ENCODE measurements at regions not wholly inside any gene's neighbourhood (a gene's known extent, or its start where the extent isn't known, plus 50 kb on each side); places are given as distances from the start of the nearest gene placed in this dataset.

DNA sequence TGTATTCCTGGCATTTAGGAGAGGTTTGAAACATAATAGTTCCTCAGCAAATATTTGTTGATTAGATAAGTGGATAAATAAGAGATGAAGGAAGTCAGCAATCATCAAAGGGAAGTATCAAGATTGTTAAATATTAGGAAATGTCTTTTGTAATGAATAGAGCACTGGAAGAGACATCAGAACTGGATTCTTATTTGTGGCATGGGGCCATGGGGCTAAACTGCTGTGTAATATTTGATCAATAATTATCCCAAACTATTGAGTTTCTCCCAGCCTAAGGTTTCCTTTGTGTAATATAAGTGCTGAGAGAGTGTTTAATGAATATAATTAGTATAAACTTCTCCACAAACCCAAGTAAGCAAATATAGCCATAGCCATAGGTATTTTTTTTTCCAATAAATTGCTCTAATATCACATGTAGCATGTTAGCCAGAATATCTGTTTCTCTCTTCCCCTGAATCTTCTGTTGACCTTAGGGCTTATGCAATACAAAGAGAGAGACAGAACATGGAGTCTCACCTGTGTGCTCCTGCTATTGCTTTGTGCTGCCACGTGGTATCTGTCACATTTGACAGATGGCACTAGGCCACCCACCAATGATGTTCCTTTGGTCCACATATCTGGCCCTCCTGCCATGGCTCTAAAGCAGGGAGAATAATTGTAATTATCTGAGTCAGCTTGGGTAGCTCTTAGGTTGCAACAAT, 658.7 kb downstream of the SOX5 start:
- Histone ChIP-seq H3K27ac (ENCODE audit: low read length) (no peak overlapping the region), H3K4me2 (ENCODE audit: low read length) (no peak overlapping the region), H3K4me3 (ENCODE audit: low read length) (no peak overlapping the region), H3K9me3 (ENCODE audit: low read length) (no peaks in the 10 kb centered on the region), H3K79me2 (replicated peaks; ENCODE audit: insufficient read depth, low read length) (no peaks in the 10 kb centered on the region), H3K36me3 (ENCODE audit: insufficient read depth, low read length) (no peaks in the 10 kb centered on the region), H3K27me3 (ENCODE audit: insufficient read depth, low read depth, low read length) (no peaks in the 10 kb centered on the region), H3K9ac (ENCODE audit: low read length) (no peak overlapping the region), H3K9me2 (ENCODE audit: insufficient read depth, low read length) (no peaks in the 10 kb centered on the region), H3F3A (ENCODE audit: insufficient read depth, low read length, poor library complexity, severe bottlenecking) (no peaks in the 10 kb centered on the region), H4K20me1 (ENCODE audit: insufficient read depth) (no peaks in the 10 kb centered on the region), H2AFZ (ENCODE audit: low read depth, low read length) (no peak overlapping the region)
- TF ChIP-seq TAF1 (IDR thresholded peaks at IDR 0.05; ENCODE audit: low read depth) (no peak), REST (IDR thresholded peaks at IDR 0.05; ENCODE audit: borderline replicate concordance) (no peak), SMC3 (conservative IDR thresholded peaks at IDR 0.05; ENCODE audit: poor library complexity) (no peak), POLR2AphosphoS5 (IDR thresholded peaks at IDR 0.05) (no peak), EZH2 (IDR thresholded peaks at IDR 0.05; ENCODE audit: borderline replicate concordance, insufficient read depth, low read length, poor library complexity, severe bottlenecking) (no peak), MXI1 (conservative IDR thresholded peaks at IDR 0.05; ENCODE audit: poor library complexity, severe bottlenecking) (no peak), EP300 (conservative IDR thresholded peaks at IDR 0.05; ENCODE audit: poor library complexity, severe bottlenecking) (no peak), CTCF (IDR thresholded peaks at IDR 0.05; ENCODE audit: poor library complexity, severe bottlenecking) (no peak), RAD21 (conservative IDR thresholded peaks at IDR 0.05) (no peak)

DNA sequence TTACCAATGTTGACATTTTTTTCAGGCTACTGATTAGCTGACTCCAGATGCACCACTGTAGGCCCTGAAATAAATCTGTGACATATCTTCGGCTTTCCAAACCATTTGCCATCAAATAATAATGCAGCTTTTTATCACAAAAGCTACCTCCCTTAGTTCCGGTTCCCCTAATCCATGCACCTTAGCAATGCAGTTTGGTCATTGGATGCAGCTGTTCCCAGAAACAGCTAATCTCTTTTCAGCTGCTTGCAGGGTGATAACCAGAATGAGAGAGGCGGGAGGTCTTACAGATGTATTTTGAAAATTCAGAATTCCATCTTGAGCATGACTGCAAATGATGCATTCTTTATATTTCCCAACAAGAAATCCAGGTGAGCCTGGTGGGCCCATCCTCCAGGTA, 646.2 kb downstream of the SOX5 start:
- Histone ChIP-seq H3K36me3 (ENCODE audit: insufficient read depth, low read length) (no peaks in the 10 kb centered on the region), H3K79me2 (replicated peaks; ENCODE audit: insufficient read depth, low read length) (no peaks in the 10 kb centered on the region), H3K9me3 (ENCODE audit: low read length) (no peaks in the 10 kb centered on the region), H3K9me2 (ENCODE audit: insufficient read depth, low read length) (no peaks in the 10 kb centered on the region), H3K4me3 (ENCODE audit: low read length) (no peak overlapping the region), H3K27me3 (ENCODE audit: insufficient read depth, low read depth, low read length) (no peaks in the 10 kb centered on the region), H3K9ac (ENCODE audit: low read length) (no peak overlapping the region), H2AFZ (ENCODE audit: low read depth, low read length) (no peak overlapping the region), H3F3A (ENCODE audit: insufficient read depth, low read length, poor library complexity, severe bottlenecking) (no peaks in the 10 kb centered on the region), H3K27ac (ENCODE audit: low read length) (no peak overlapping the region), H4K20me1 (ENCODE audit: insufficient read depth) (no peaks in the 10 kb centered on the region), H3K4me2 (ENCODE audit: low read length) (no peak overlapping the region)
- TF ChIP-seq RAD21 (conservative IDR thresholded peaks at IDR 0.05) (no peak), EP300 (conservative IDR thresholded peaks at IDR 0.05; ENCODE audit: poor library complexity, severe bottlenecking) (no peak), SMC3 (conservative IDR thresholded peaks at IDR 0.05; ENCODE audit: poor library complexity) (no peak), TAF1 (IDR thresholded peaks at IDR 0.05; ENCODE audit: low read depth) (no peak), POLR2AphosphoS5 (IDR thresholded peaks at IDR 0.05) (no peak), REST (IDR thresholded peaks at IDR 0.05; ENCODE audit: borderline replicate concordance) (no peak), MXI1 (conservative IDR thresholded peaks at IDR 0.05; ENCODE audit: poor library complexity, severe bottlenecking) (no peak), CTCF (IDR thresholded peaks at IDR 0.05; ENCODE audit: poor library complexity, severe bottlenecking) (no peak), EZH2 (IDR thresholded peaks at IDR 0.05; ENCODE audit: borderline replicate concordance, insufficient read depth, low read length, poor library complexity, severe bottlenecking) (no peak)

Data from neural cell (in vitro differentiated cells).